GM12864 (cell line): ENCODE measurements at regions not wholly inside any gene's neighbourhood (a gene's known extent, or its start where the extent isn't known, plus 50 kb on each side); places are given as distances from the start of the nearest gene placed in this dataset.

Experiments used
- DNase-seq: peaks from one replicate; pipeline ENCODE4 v3.0.0-alpha.2; 2011; ENCODE audit warnings: low read depth
- H3K4me3 ChIP-seq: 2 replicates; pipeline ENCODE4 v1.5.1; 2011; ENCODE audit warnings: mild to moderate bottlenecking, low read depth, low read length, control low read depth
- CTCF ChIP-seq: IDR thresholded peaks from 2 replicates; pipeline ENCODE4 v1.5.1; 2011; ENCODE audit warnings: low read depth, mild to moderate bottlenecking, moderate library complexity, low read length, control low read depth, inconsistent platforms; ENCODE audit errors: missing control alignments

DNA sequence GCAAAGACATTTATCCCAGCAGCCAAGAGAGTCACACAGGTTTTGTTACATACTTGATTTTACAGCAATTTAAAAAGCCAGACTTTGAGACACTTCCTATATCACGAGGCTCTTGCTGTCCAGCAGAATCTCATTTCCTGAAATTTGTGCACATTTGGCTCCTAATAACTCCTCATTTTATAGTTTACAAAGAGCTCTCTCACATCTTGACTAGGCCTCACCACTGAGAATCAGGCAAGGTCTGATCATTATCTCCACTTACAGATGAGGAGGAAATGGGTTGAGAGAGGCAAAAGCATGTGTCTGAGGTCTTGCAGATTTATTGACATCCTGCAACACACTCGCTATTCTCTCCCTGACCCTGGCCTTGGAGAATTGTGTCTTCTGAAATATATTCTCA is 426.8 kb downstream of the MAFB start:
- no peak overlapping the region for H3K4me3 ChIP-seq
- no peak for DNase-seq
- TF ChIP-seq CTCF = no peak

DNA sequence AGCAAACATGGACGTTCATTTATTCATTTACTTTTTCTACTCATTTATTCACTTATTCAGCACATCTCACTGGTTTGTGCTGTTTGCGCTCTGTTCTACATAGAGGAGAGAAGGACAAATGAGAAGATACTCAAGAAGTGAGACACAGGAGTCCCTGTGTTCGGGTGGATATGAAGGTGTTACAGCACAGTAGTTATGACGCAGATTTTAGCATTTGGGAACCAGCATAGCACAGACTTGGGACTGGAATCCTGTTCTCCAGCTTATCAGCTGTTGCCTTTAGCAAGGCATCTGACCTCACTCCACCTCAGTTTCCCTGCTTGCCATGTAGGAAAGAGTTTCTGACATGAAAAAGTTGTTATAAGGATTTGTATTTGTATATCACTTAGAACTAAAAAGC is 430.1 kb downstream of the MAFB start:
- no peak for TF ChIP-seq CTCF
- no peak for DNase-seq
- no peak overlapping the region for H3K4me3 ChIP-seq

DNA sequence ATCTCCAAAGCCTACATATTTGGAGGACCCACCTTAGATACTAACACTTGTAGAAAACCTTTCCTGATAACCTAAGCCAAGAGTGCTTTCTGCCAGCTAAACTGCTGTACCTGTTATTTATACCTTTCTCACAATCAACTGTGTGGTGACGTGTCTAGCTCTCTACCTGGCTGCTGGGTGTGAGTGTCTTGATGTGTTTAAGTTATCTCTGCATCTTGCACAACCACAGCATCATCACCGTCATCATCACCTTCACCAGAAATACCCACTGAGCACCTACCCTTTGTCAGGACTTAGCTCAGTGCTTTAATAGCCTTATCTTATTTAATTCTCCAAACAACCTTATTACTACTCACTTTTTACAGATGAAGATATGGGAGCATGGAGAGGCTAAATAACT is 431.3 kb downstream of the MAFB start:
- no peak overlapping the region for H3K4me3 ChIP-seq
- no peak for DNase-seq
- no peak for TF ChIP-seq CTCF

GRCh38 chr20:40255365-40255764 is 433.7 kb downstream of the MAFB start:
- no peak for DNase-seq
- no peak for TF ChIP-seq CTCF

DNA sequence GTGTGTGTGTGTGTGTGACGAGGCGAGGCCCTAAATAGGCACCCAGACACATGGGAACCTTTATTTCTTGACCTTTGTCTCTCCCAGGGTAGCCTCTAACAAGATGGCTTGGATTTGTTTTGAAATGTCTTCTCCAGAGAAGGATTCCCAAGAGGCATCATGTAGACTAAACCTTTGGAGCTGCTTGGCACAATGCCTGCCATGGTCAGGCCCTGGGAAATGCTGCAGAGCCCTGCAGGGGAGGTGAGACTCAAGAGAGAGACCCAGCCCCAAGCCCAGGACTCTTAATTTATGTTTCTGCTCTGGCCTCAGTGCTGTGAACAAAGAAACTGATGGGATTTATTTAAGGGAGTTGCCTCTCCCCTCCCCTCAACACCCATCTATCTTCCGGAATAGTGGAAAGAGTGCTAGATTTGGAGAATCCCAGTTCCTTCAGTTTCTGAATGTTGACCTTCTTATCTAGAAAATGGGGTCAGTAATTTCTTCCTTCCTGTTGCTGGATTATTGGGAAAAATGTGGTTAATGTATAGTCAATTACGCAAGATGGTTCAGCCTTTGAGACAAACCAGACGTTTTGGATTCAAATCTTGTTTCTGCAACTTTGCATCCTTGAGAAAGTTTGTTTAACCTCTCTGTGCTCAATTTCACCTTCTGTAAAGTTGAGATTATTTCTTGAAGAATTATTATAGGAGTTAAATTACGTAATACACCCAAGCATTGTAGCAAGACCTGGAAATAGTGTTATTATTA is 434.8 kb downstream of the MAFB start:
- no peak for TF ChIP-seq CTCF
- no peak overlapping the region for H3K4me3 ChIP-seq
- no peak for DNase-seq

More at GRCh38 chr20:40255365-40255764, 433.7 kb downstream of the MAFB start:
- no peak overlapping the region for H3K4me3 ChIP-seq

- TF ChIP-seq CTCF = peak; percentile 73
- no peak overlapping the region for H3K4me3 ChIP-seq
- DNase-seq = no peak
Measured at GRCh38 chr20:40251284-40251932, 437.6 kb downstream of the MAFB start.

GRCh38 chr20:40249805-40250204 is 439.2 kb downstream of the MAFB start:
- DNase-seq = no peak
- TF ChIP-seq CTCF = no peak
- H3K4me3 ChIP-seq = no peak overlapping the region
